B cell (primary cell): ENCODE measurements at regions not wholly inside any gene's neighbourhood (a gene's known extent, or its start where the extent isn't known, plus 50 kb on each side); places are given as distances from the start of the nearest gene placed in this dataset.

Experiments
- CTCF ChIP-seq: fragments of 200-600 bp; IDR thresholded peaks from one replicate; pipeline ENCODE4 v1.8.0; 2022; ENCODE audit warnings: antibody characterized with exemption, mild to moderate bottlenecking
- EZH2 ChIP-seq: IDR thresholded peaks from 2 replicates; pipeline ENCODE4 v1.6.1; 2012; ENCODE audit warnings: borderline replicate concordance, low read depth, mild to moderate bottlenecking, moderate library complexity, low read length; ENCODE audit not compliant: insufficient read depth, poor library complexity, severe bottlenecking

- no peak for TF ChIP-seq CTCF
- no peak for TF ChIP-seq EZH2
Observed at GRCh38 chr15:23760024-23760423, 72.9 kb upstream of the NDN start.
